Activated T-cell treated with anti-CD3 and anti-CD28 coated beads, Interleukin-2, amount 50 U/mL, for 72 hours (primary cell): ENCODE measurements at regions not wholly inside any gene's neighbourhood (a gene's known extent, or its start where the extent isn't known, plus 50 kb on each side); places are given as distances from the start of the nearest gene placed in this dataset.
"Not testable (repeated sequence)": the region's sequence is repeated elsewhere in the genome, so short reads cannot be mapped to it uniquely, and the experiment has no call there.

Experiments
- ATAC-seq, 2 donors: fragments of 150-1000 bp; cut with Tn5 transposase; replicated peaks in 1 of 2; 2 replicates each; pipeline ENCODE4 v1.10.0; 2021; ENCODE audit warnings: moderate library complexity in 2 of 2, mild to moderate bottlenecking in 1 of 2
- DNase-seq, 2 donors: peaks; one replicate each; pipeline ENCODE4 v3.0.0; 2021 to 2022; ENCODE audit warnings: mixed read lengths in 1 of 2
- H3K27ac Mint-ChIP-seq: one replicate; pipeline ENCODE4 v1.8.0; 2022; ENCODE audit warnings: mild to moderate bottlenecking, moderate library complexity, mixed read lengths
- H3K27me3 Mint-ChIP-seq: one replicate; pipeline ENCODE4 v1.8.0; 2022; ENCODE audit warnings: low read depth, mixed read lengths
- H3K36me3 Mint-ChIP-seq, 2 donors: one replicate each; pipeline ENCODE4 v1.8.0; 2022; ENCODE audit warnings: mixed read lengths in 2 of 2, mild to moderate bottlenecking in 1 of 2; ENCODE audit not compliant: insufficient read depth in 2 of 2
- H3K4me1 Mint-ChIP-seq: one replicate; pipeline ENCODE4 v1.8.0; 2022; ENCODE audit warnings: low read depth, mixed read lengths
- H3K4me3 Mint-ChIP-seq, 2 donors: one replicate each; pipeline ENCODE4 v1.8.0; 2022; ENCODE audit warnings: mild to moderate bottlenecking in 2 of 2, mixed read lengths in 2 of 2, moderate library complexity in 2 of 2
- H3K9me3 Mint-ChIP-seq, 2 donors: one replicate each; pipeline ENCODE4 v1.8.0; 2022; ENCODE audit warnings: mixed read lengths in 2 of 2

DNA sequence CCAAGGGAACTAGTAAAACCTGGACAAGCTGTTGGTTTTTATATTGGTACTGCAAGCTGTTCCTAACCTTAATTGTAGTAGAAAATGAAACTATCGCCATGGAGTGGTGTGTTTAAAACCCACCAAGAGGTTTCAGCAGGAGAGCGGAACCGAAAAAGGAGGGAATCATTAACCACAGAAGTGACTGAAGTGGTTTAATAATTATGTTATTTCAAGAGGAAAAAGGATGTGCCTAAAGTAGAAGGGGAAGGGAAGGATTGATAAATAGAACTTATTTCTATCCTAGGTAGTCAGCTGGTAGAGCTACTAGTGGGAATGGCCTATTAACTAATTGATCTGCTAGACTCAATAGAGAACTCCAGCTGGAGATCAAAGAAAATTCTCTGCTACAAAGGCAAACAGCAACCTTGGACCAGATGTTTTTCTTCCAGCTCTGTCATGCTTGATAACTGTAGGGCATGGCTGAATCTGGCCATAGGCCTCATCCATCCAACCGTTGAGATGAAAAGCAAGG, 91.8 kb downstream of the BAMBI start:
- Mint-ChIP-seq H3K9me3 (no peaks in the 10 kb centered on the region), H3K4me1 (no peaks in the 10 kb centered on the region), H3K27me3 (no peaks in the 10 kb centered on the region), H3K4me3 (no peak overlapping the region), H3K27ac (no peak overlapping the region), H3K36me3 (no peaks in the 10 kb centered on the region)
- no peak for DNase-seq
- ATAC-seq: no peak

- H3K27me3 Mint-ChIP-seq, H3K9me3 Mint-ChIP-seq, H3K4me3 Mint-ChIP-seq, ATAC-seq, H3K36me3 Mint-ChIP-seq, H3K27ac Mint-ChIP-seq, H3K4me1 Mint-ChIP-seq, DNase-seq: not testable (repeated sequence)
Observed at GRCh38 chr10:28771580-28772090, 94.3 kb downstream of the BAMBI start.

GRCh38 chr10:28774051-28774995, 97.0 kb downstream of the BAMBI start:
- Mint-ChIP-seq H3K4me1 (peaks cover 5% of the 10 kb centered on the region), H3K27ac (no peak overlapping the region), H3K27me3 (no peaks in the 10 kb centered on the region), H3K4me3 (no peak overlapping the region), H3K9me3 (peaks cover 4 to 5% of the 10 kb centered on the region in 2 donors), H3K36me3 (peaks cover 0 to 3% of the 10 kb centered on the region in 2 donors)
- DNase-seq: no peak
- ATAC-seq: no peak

DNA sequence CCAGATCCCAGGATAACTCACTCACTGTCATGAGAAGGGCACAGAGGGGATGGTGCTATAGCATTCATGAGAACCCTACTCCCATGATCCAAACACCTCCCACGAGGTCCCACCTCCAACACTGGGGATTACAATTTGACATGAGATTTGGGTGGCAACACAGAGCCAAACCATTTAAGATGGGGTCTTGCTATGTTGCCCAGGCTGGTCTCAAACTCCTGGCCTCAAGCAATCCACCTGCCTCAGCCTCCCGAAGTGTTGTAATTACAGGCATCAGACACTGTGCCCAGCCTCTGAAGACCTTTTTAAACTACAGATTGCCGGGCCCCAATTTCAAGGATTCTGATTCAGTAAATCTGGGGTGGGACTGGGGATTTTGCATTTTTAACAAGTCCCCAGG, 98.5 kb downstream of the BAMBI start:
- ATAC-seq (no peak), DNase-seq (no peak)
- H3K27ac Mint-ChIP-seq: no peak overlapping the region
- peaks cover 4 to 5% of the 10 kb centered on the region in 2 donors for H3K9me3 Mint-ChIP-seq
- H3K4me3 Mint-ChIP-seq: no peak overlapping the region
- peaks cover 0 to 3% of the 10 kb centered on the region in 2 donors for H3K36me3 Mint-ChIP-seq
- no peaks in the 10 kb centered on the region for H3K27me3 Mint-ChIP-seq
- peaks cover 5% of the 10 kb centered on the region for H3K4me1 Mint-ChIP-seq

DNA sequence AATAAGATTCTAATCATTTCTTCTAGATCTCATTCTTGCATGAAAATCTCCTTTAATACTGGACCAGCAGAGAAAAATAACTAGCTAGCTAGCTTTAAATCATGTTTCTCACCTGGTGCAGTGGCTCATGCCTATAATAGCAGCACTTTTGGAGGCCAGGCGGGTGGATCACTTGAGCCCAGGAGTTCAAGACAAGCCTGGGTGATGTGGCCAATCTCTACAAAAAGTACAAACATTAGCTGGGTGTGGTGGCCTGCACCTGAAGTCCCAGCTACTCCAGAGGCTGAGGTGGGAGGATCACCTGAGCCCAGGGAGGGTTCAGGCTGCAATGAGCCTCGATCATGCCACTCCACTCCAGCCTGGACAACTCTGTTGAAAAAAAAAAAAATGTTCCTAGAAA, 99.2 kb downstream of the BAMBI start:
- ATAC-seq: no peak
- Mint-ChIP-seq H3K27me3 (no peaks in the 10 kb centered on the region), H3K4me3 (no peak overlapping the region), H3K9me3 (peaks cover 4 to 5% of the 10 kb centered on the region in 2 donors), H3K4me1 (peaks cover 5% of the 10 kb centered on the region), H3K36me3 (peaks cover 0 to 3% of the 10 kb centered on the region in 2 donors), H3K27ac (no peak overlapping the region)
- no peak for DNase-seq

- DNase-seq (no peak), ATAC-seq (no peak)
- Mint-ChIP-seq H3K9me3 (peaks cover 4 to 5% of the 10 kb centered on the region in 2 donors), H3K36me3 (peaks cover 0 to 3% of the 10 kb centered on the region in 2 donors), H3K27me3 (no peaks in the 10 kb centered on the region), H3K4me1 (peaks cover 5% of the 10 kb centered on the region), H3K27ac (no peak overlapping the region), H3K4me3 (no peak overlapping the region)
Observed at GRCh38 chr10:28777911-28778310, 100.6 kb downstream of the BAMBI start.

GRCh38 chr10:28778524-28778923, 101.2 kb downstream of the BAMBI start:
- Mint-ChIP-seq H3K27ac (no peak overlapping the region), H3K36me3 (peaks cover 0 to 3% of the 10 kb centered on the region in 2 donors), H3K4me1 (peaks cover 5% of the 10 kb centered on the region), H3K4me3 (no peak overlapping the region), H3K9me3 (peaks cover 4 to 5% of the 10 kb centered on the region in 2 donors), H3K27me3 (no peaks in the 10 kb centered on the region)
- DNase-seq (no peak), ATAC-seq (no peak)

DNA sequence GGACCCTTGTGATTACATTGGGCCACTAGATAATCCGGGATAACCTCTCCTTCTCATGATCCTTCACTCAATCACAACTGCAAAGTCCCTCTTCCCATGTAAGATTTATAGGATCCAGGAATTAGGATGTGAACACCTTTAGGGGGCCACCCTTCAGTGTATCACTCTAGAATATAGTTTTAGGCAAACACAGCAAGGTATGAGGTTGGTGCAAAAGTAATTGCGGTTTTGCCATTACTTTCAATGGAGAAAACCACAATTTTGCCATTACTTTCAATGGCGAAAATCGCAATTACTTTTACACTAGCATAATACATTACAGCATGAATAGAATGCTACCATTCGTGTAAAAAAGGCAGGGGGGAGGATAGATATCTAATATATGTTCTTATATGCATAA, 104.0 kb downstream of the BAMBI start:
- no peaks in the 10 kb centered on the region for H3K36me3 Mint-ChIP-seq
- peaks cover 17% of the 10 kb centered on the region for H3K27me3 Mint-ChIP-seq
- H3K27ac Mint-ChIP-seq: no peak overlapping the region
- ATAC-seq: no peak
- no peaks in the 10 kb centered on the region for H3K4me1 Mint-ChIP-seq
- no peak overlapping the region for H3K4me3 Mint-ChIP-seq
- no peaks in the 10 kb centered on the region for H3K9me3 Mint-ChIP-seq
- no peak for DNase-seq

GRCh38 chr10:28783087-28783486, 105.8 kb downstream of the BAMBI start:
- Mint-ChIP-seq H3K27ac (no peak overlapping the region), H3K27me3 (peaks cover 17% of the 10 kb centered on the region), H3K4me1 (peaks cover 3% of the 10 kb centered on the region), H3K36me3 (no peaks in the 10 kb centered on the region), H3K9me3 (no peaks in the 10 kb centered on the region), H3K4me3 (no peak overlapping the region)
- no peak for ATAC-seq
- DNase-seq: no peak

DNA sequence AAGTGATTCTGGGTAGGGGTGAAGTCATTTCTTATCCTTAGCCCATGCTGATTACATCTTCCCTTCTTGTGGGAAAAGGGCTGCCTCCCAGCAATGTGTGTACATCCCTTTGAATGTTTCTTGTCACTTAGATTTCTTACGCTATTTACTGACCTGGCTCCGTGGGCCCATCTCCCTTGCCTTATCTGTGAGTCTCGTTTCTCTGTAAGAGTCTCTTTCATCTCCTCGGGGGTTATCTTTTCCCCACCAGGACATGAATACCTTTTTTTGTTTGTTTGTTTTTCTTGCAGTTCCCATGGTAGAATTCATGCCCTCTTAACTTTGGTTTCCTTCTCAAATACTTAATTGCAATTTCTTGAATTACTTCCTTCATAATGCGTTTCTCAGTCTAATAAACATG, 107.7 kb downstream of the BAMBI start:
- DNase-seq (no peak), ATAC-seq (no peak)
- H3K27ac Mint-ChIP-seq: no peak overlapping the region
- no peak overlapping the region for H3K4me3 Mint-ChIP-seq
- H3K9me3 Mint-ChIP-seq: no peaks in the 10 kb centered on the region
- H3K4me1 Mint-ChIP-seq: peaks cover 10% of the 10 kb centered on the region
- no peaks in the 10 kb centered on the region for H3K36me3 Mint-ChIP-seq
- H3K27me3 Mint-ChIP-seq: peaks cover 33% of the 10 kb centered on the region

DNA sequence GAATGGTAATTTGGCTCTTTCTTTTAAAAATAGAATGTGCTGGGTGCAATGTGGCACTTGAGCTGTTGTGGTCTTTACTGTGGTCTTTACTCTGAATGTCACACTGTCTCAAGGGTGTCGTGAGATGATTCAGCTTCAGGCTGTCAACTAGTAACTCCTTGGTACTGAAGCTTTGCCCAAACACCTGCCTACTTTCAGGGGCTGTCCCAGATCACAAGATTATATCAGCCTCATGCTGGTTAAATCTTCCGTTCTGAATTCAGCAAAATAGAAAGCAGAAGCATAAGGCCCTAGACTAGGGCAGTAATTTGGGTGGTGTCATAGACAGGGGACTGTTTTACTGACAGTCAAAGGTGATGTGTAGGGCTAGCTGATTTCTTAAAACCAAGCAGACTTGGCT, 110.9 kb downstream of the BAMBI start:
- peak; percentile 98 for ATAC-seq
- H3K4me3 Mint-ChIP-seq: peak overlapping the region in 1 of 2 donors; percentile 12
- H3K36me3 Mint-ChIP-seq: no peaks in the 10 kb centered on the region
- H3K27me3 Mint-ChIP-seq: peaks cover 33% of the 10 kb centered on the region
- H3K4me1 Mint-ChIP-seq: peaks cover 10% of the 10 kb centered on the region
- H3K27ac Mint-ChIP-seq: no peak overlapping the region
- no peaks in the 10 kb centered on the region for H3K9me3 Mint-ChIP-seq
- DNase-seq: peak; percentile 22 to 38

- Mint-ChIP-seq H3K4me1 (peaks cover 10% of the 10 kb centered on the region), H3K36me3 (no peaks in the 10 kb centered on the region), H3K9me3 (no peaks in the 10 kb centered on the region), H3K27ac (no peak overlapping the region), H3K4me3 (peak overlapping the region in 1 of 2 donors; percentile 12), H3K27me3 (peaks cover 33% of the 10 kb centered on the region)
- ATAC-seq: no peak
- DNase-seq: no peak
Observed at GRCh38 chr10:28788762-28789161, 111.4 kb downstream of the BAMBI start.

- Mint-ChIP-seq H3K27me3 (peaks cover 24% of the 10 kb centered on the region), H3K9me3 (no peaks in the 10 kb centered on the region), H3K4me3 (no peak overlapping the region), H3K27ac (no peak overlapping the region), H3K4me1 (peaks cover 10% of the 10 kb centered on the region), H3K36me3 (no peaks in the 10 kb centered on the region)
- no peak for ATAC-seq
- DNase-seq: no peak
Observed at GRCh38 chr10:28790146-28790545, 112.8 kb downstream of the BAMBI start.
